PC-9 (cell line): ENCODE measurements at regions not wholly inside any gene's neighbourhood (a gene's known extent, or its start where the extent isn't known, plus 50 kb on each side); places are given as distances from the start of the nearest gene placed in this dataset.

Experiments used
- CTCF ChIP-seq: fragments of 200-600 bp; sonication (generic); conservative IDR thresholded peaks from 2 replicates; pipeline ENCODE4 v1.6.1; 2017; ENCODE audit warnings: mixed run types, antibody characterized with exemption, mild to moderate bottlenecking, moderate library complexity
- EZH2 ChIP-seq: fragments of 200-600 bp; sonication (generic); IDR thresholded peaks from 2 replicates; pipeline ENCODE4 v1.8.0; 2017; ENCODE audit warnings: antibody characterized with exemption, low read depth

DNA sequence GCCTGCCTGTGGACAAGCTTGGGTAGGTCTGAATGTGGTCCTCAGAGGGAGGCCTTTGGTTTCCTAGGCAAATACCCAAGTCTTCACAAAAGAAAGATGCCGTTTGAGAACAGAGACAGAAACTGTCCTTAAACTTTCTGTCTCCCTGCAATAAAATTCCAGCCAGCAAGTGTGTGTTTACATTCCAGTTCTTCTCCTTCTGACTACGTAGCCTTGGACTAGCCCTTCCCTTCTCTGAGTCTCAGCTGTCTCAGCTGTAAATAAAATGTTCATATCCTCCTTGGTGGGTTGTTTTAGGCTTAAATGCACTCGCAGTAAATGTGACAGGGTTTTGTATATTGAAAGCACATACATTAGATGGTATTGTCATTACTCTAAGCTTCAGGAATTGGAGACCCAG is 561.2 kb upstream of the MKI67 start:
- TF ChIP-seq CTCF: no peak
- no peak for TF ChIP-seq EZH2
